NAMALWA (cell line): ENCODE measurements at regions not wholly inside any gene's neighbourhood (a gene's known extent, or its start where the extent isn't known, plus 50 kb on each side); places are given as distances from the start of the nearest gene placed in this dataset.
"Not testable (repeated sequence)": the region's sequence is repeated elsewhere in the genome, so short reads cannot be mapped to it uniquely, and the experiment has no call there.

ENCODE experiments used
- DNase-seq: peaks from one replicate; pipeline ENCODE4 v3.0.0-alpha.2; 2015; ENCODE audit warnings: low spot score

GRCh38 chr10:125273023-125273422, 112.7 kb upstream of the CTBP2 start:
- DNase-seq = no peak

DNA sequence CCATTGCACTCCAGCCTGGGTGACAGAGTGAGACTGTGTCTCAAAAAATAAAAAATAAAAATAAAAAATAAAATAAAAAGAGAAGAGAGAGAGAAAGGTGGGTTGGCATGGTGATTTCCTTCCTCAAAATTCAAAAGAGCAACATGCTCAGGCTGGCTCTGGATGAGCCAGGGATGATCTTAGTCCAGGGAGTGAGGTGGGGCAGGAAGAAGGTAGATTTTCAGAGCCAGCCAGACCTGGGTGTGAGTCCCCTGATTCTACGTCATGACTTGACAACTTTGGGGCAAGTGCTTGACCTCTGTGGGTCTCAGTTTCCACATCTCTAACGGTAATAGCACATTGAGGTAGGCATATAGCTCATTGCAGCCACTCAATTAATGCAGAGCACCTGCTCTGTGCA, 109.4 kb upstream of the CTBP2 start:
- no peak for DNase-seq

- no peak for DNase-seq
Observed at GRCh38 chr10:125266966-125267365, 106.6 kb upstream of the CTBP2 start.

DNA sequence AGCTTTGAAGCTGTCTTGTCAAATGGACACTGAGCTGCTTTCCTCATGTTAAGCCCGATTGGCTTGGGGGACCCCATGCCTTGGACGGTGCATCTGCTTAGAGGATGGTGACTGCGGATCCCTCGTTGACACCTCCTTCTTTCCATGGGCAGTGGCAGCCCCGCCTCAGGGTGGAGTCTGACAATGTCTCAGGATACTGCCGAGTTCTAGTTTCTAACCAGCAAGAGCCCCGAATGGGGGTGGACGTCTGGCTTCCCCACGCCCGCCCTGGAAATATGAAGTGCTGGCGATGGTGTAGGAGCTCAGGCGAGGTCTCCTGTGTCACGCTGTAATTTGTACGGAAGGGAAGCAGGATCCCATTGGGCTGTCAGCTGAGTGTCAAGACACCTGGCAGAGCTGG, 106.2 kb upstream of the CTBP2 start:
- DNase-seq = no peak

- DNase-seq = no peak
Observed at GRCh38 chr10:125265579-125265955, 105.2 kb upstream of the CTBP2 start.

DNA sequence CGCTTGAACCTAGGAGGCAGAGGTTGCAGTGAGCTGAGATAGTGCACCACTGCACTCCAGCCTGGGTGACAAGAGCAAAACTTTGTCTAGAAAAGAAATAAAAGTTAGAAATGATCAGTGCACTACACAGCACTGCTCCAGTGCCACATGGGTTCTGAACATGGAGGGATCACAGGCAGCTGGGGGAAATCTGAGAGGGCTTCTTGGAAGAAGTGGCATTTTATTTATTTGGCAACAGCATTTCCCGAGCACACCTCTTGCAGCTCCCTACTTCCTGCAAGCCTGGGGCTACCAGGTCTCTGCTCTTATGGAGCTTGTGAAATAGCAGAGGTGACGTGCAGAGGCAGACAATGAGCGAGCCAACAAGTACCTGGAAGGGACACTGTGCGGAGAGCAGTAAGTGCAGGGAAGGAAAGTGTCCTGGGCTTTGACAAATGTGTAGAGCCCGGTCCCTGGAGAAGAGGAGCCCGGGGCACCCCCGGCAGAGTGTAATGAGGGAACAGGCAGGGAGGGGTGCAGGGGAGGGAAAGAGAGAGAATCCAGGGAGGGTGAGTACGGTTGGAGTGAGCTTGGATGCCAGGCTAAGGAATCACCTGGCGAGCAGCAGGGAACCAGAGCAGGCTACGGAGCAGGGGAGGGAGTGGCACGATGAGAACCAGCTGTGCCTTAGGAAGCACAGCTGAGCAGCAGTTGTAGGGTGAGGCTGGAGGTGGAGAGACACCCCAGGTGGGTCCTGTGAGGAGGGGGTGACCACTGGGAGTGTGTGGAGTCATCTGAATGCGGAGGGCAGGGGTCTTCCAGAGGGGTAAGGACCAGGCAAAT, 104.6 kb upstream of the CTBP2 start:
- no peak for DNase-seq

DNA sequence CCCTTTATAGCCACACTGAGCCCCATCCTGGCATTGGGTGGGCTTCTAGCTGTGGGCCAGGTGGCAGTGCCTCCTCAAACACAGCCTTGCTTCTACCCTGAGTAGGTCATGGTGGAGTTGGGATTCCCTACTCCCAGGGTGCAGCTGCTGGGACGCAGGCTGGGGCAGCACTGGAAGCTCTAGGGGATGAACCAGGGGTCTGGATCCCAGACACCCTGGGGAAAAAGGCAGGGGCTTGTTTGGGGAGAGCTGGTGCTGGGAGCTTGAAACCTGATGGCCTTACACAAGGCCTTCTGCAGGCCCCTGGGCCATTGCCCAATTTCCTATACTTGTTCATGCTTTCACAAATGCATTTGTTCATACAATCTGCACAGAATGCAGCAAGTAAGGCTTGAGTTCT, 103.7 kb upstream of the CTBP2 start:
- no peak for DNase-seq

- no peak for DNase-seq
Observed at GRCh38 chr10:125263551-125263950, 103.2 kb upstream of the CTBP2 start.

GRCh38 chr10:125262920-125263319, 102.6 kb upstream of the CTBP2 start:
- DNase-seq = no peak

GRCh38 chr10:125262409-125262808, 102.0 kb upstream of the CTBP2 start:
- DNase-seq = no peak

DNA sequence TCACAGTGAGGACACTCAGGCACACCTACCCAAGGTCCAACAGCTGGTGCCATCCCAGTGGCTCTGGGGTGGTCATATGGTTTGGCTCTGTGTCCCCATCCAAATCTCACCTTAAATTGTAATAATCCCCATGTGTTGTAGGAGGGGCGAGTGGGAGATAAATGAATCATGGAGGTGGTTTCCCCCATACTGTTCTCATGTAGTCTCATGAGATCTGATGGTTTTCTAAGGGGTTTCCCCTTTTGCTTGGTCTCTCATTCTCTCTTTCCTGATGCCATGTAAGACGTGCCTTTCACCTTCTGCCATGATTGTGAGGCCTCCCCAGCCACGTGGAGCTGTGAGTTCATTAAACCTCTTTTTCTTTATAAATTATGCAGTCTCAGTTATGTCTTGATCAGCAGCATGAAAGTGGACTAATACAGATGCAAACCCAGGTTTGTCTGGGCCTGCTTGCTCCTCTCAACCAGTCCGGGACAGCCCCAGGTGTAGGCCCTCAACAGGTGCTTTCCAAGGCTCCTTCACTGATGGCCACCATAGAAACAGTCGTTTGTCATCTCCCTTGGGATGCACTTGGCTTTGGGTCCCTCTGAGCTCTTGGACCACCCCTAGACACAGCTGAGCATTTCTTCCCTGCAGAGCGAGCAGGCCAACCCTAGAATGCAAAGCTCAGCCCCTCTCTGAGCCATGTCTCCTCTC, 101.3 kb upstream of the CTBP2 start:
- no peak for DNase-seq

DNA sequence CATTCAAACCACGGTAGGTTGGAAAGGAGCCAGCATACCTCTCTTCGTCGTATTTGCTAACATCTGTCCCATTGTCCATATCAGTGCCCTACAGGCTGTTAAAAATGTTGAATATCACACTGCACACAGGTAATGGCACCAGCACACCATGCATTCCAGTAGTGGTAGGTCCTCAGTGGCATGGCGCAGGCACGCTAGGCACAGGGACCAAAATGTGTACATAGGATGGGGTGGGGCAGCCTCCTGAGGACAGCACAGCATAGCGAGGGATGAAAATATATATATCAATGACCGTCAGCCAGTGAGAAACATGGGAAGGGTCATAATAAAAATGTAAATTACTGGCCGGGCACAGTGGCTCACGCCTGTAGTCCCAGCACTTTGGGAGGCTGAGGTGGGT, 99.9 kb upstream of the CTBP2 start:
- no peak for DNase-seq

- no peak for DNase-seq
Observed at GRCh38 chr10:125259651-125260050, 99.3 kb upstream of the CTBP2 start.

DNA sequence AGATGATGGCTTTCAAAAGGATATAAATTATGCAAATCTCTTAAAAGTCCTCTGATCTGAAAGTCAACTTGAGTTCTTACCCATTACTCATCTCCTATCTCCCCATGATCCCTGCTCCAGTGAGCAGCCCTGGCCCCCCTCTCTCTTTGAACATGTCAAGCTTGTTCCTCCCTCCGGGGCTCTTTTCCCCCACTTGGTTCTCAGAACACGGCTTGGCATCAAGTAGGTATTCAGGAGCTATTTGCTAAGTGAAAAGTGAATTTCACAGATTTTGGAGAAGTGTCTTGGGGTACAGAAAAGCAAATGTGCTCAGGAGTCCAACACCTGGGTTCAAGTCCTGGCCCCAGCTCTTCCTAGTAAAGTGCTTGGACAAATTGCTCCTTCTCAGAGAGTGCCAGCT, 98.3 kb upstream of the CTBP2 start:
- no peak for DNase-seq

GRCh38 chr10:125257521-125258108, 97.3 kb upstream of the CTBP2 start:
- DNase-seq = no peak

GRCh38 chr10:125256026-125256425, 95.7 kb upstream of the CTBP2 start:
- DNase-seq = no peak

- no peak for DNase-seq
Observed at GRCh38 chr10:125252937-125253336, 92.6 kb upstream of the CTBP2 start.

DNA sequence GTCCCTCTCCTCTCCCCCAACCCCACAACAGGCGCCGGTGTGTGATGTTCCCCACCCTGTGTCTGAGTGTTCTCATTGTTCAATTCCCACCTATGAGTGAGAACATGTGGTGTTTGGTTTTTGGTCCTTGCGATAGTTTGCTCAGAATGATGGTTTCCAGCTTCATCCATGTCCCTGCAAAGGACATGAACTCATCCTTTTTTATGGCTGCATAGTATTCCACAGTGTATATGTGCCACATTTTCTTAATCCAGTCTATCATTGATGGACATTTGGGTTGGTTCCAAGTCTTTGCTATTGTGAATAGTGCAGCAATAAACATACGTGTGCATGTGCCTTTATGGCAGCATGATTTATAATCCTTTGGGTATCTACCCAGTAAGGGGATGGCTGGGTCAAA, 90.5 kb upstream of the CTBP2 start:
- not testable (repeated sequence) for DNase-seq

DNA sequence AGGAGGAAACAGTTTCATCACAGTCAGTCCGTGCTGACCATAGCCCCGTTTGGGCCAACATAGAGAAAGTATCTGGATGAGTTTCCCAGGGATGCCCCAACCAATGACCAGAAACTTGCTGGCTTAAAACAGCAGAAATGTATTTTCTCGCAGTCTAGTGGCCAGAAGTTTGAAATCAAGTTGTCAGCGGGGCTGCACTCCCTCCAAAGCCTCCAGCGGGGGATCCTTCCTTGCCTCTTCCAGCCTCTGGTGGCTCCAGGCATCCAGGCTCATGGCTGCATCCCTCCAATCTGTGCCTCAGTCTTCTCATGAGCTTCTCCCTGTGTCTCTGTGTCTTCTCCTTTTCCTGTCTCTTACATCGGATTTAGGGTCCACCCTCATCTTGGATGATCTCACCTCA, 89.6 kb upstream of the CTBP2 start:
- DNase-seq = no peak

DNA sequence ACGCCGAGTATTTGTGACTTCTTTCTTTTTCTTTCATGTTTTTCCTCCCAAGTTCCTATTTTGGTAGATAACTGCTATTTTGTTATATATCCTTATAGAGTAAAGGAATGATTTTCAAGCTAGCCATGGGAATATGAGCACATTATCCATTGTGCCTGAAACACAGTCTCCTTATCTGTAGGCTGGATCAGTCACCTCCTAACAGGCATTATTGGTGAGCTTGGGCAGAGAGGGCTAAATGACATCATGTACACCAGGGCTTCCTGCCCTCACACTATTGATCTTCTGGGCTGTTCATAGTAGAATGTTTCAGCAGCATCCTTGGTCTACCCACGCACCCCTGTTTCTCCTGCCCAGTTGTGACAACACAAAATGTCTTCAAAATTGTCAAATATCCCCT, 88.1 kb upstream of the CTBP2 start:
- no peak for DNase-seq

DNA sequence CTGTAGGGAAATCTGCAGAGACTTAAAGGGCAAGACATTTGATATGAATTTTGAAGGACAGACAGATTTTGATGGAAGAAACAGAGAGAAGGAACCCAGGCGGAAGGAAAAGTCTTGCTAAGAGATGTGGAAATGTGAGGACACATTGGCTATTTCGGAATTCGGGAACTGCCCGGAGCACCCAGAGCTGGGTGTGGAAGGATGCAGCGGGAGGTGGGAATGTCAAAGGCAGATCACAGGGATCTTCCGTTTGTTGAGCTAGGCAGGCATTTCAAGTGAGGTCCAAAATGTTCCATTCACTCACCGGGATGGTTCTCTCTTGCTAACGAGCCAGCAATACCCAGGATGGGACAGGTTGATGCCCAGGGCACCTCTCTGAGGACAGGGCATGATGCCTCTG, 87.2 kb upstream of the CTBP2 start:
- no peak for DNase-seq

GRCh38 chr10:125243532-125244253, 83.3 kb upstream of the CTBP2 start:
- DNase-seq = no peak

GRCh38 chr10:125238682-125239081, 78.3 kb upstream of the CTBP2 start:
- no peak for DNase-seq
